SK-N-SH (cell line): ENCODE measurements at regions not wholly inside any gene's neighbourhood (a gene's known extent, or its start where the extent isn't known, plus 50 kb on each side); places are given as distances from the start of the nearest gene placed in this dataset.

Experiments
- CTCF ChIA-PET: fragments of 300-600, 350-600 bp; formaldehyde crosslinking; extraction: SDS; loops from one replicate; lab custom pipeline; 2021; lab: Yijun Ruan, JAX
- POLR2A ChIA-PET: fragments of 350-600 bp; sonication (Branson Sonifier 250); formaldehyde crosslinking; extraction: SDS; loops from one replicate; lab custom pipeline; 2020; ENCODE audit warnings: antibody characterized with exemption, inconsistent platforms; lab: Yijun Ruan, JAX
- DNase-seq: peaks from one replicate; pipeline ENCODE4 v3.0.0; 2012
- H2AFZ ChIP-seq: fragments of 200-600 bp; sonication (generic); 2 replicates; pipeline ENCODE4 v1.8.1; 2016; ENCODE audit warnings: antibody characterized with exemption, mild to moderate bottlenecking, low read depth
- H3F3A ChIP-seq: fragments of 200-600 bp; sonication (generic); replicated peaks from 2 replicates; pipeline ENCODE3; 2016; ENCODE audit warnings: antibody characterized with exemption, mild to moderate bottlenecking; ENCODE audit not compliant: insufficient read depth
- H3K27ac ChIP-seq, 2 experiments: fragments of 200-500 bp in 1 of 2; fragments of 200-600 bp in 1 of 2; sonication (Bioruptor generic) in 1 of 2; sonication (generic), shearing (Covaris generic) in 1 of 2; 2 replicates each; pipeline versions ENCODE4 v1.5.1 to v1.6.1; 2014 to 2016; ENCODE audit warnings: low read depth in 2 of 2, inconsistent platforms in 1 of 2, low read length in 1 of 2, mild to moderate bottlenecking in 1 of 2, mixed read lengths in 1 of 2
- H3K27me3 ChIP-seq: fragments of 200-600 bp; sonication (generic), shearing (Covaris generic); 2 replicates; pipeline ENCODE4 v1.6.1; 2016; ENCODE audit warnings: mixed run types; ENCODE audit not compliant: insufficient read depth
- H3K36me3 ChIP-seq, 2 experiments: fragments of 200-500 bp in 1 of 2; fragments of 200-600 bp in 1 of 2; sonication (Bioruptor generic) in 1 of 2; sonication (generic) in 1 of 2; replicated peaks in 1 of 2; 2 replicates each; pipeline versions ENCODE3 to v1.5.1; 2014 to 2016; ENCODE audit warnings: low read length in 1 of 2, mild to moderate bottlenecking in 1 of 2; ENCODE audit not compliant: insufficient read depth in 2 of 2, control insufficient read depth in 1 of 2
- H3K4me1 ChIP-seq, 2 experiments: fragments of 200-500 bp in 1 of 2; fragments of 200-600 bp in 1 of 2; sonication (Bioruptor generic) in 1 of 2; sonication (generic), shearing (Covaris generic) in 1 of 2; 2 replicates each; pipeline versions ENCODE4 v1.5.1 to v1.6.1; 2014 to 2016; ENCODE audit warnings: low read depth in 1 of 2, low read length in 1 of 2, mixed run types in 1 of 2; ENCODE audit not compliant: insufficient read depth in 2 of 2, control insufficient read depth in 1 of 2
- H3K4me2 ChIP-seq: fragments of 200-600 bp; sonication (generic), shearing (Covaris generic); 2 replicates; pipeline ENCODE4 v1.6.1; 2017; ENCODE audit warnings: mixed run types
- H3K4me3 ChIP-seq, 2 experiments: fragments of 200-500 bp in 1 of 2; fragments of 200-600 bp in 1 of 2; sonication (Bioruptor generic) in 1 of 2; sonication (generic), shearing (Covaris generic) in 1 of 2; 2 replicates each; pipeline versions ENCODE4 v1.5.1 to v1.8.1; 2014 to 2016; ENCODE audit warnings: low read depth in 2 of 2, inconsistent platforms in 1 of 2, low read length in 1 of 2, mild to moderate bottlenecking in 1 of 2, mixed read lengths in 1 of 2, moderate library complexity in 1 of 2
- H3K79me2 ChIP-seq: fragments of 200-600 bp; sonication (generic); 2 replicates; pipeline ENCODE4 v1.8.1; 2017; ENCODE audit warnings: mild to moderate bottlenecking; ENCODE audit not compliant: insufficient read depth
- H3K9ac ChIP-seq: fragments of 200-600 bp; sonication (generic); 2 replicates; pipeline ENCODE4 v1.6.1; 2017; ENCODE audit warnings: mixed run types
- H3K9me2 ChIP-seq: fragments of 200-600 bp; sonication (generic); 2 replicates; pipeline ENCODE4 v1.6.1; 2017; ENCODE audit warnings: mixed run types
- H3K9me3 ChIP-seq: fragments of 200-600 bp; sonication (generic); 2 replicates; pipeline ENCODE4 v1.6.1; 2017; ENCODE audit warnings: mixed run types, mild to moderate bottlenecking, moderate library complexity
- H4K20me1 ChIP-seq: fragments of 200-600 bp; sonication (generic); 2 replicates; pipeline ENCODE4 v1.6.1; 2017; ENCODE audit warnings: mild to moderate bottlenecking, mixed run types; ENCODE audit not compliant: insufficient read depth
- CTCF ChIP-seq: fragments of 200-600 bp; sonication (generic); IDR thresholded peaks from 2 replicates; pipeline ENCODE4 v1.6.1; 2017; ENCODE audit warnings: antibody characterized with exemption, mild to moderate bottlenecking, moderate library complexity
- EP300 ChIP-seq, 2 experiments: IDR thresholded peaks; 2 replicates each; pipeline versions ENCODE4 v1.4.0 to v1.6.1; 2012; ENCODE audit warnings: borderline replicate concordance in 1 of 2, low read depth in 1 of 2, low read length in 1 of 2
- EZH2phosphoT487 ChIP-seq: fragments of 200-600 bp; sonication (generic); IDR thresholded peaks from 2 replicates; pipeline ENCODE4 v1.6.1; 2017; ENCODE audit warnings: low read depth, mixed run types, mild to moderate bottlenecking, antibody characterized with exemption, moderate library complexity, borderline replicate concordance
- GATA2 ChIP-seq: sonication (generic); formaldehyde crosslinking; IDR thresholded peaks from 2 replicates; pipeline ENCODE4 v1.5.0; 2020; ENCODE audit warnings: mild to moderate bottlenecking, missing genetic modification reagents
- MXI1 ChIP-seq: IDR thresholded peaks from 2 replicates; pipeline ENCODE4 v1.6.1; 2012; ENCODE audit warnings: mild to moderate bottlenecking, low read depth, low read length, improper control_type of control experiment
- POLR2AphosphoS5 ChIP-seq: IDR thresholded peaks from 2 replicates; pipeline ENCODE4 v1.6.1; 2012; ENCODE audit warnings: low read depth, low read length
- RCOR1 ChIP-seq: fragments of 150-350 bp; IDR thresholded peaks from 2 replicates; pipeline ENCODE4 v1.6.1; 2017; ENCODE audit warnings: antibody characterized with exemption, low read length
- REST ChIP-seq: IDR thresholded peaks from 2 replicates; pipeline ENCODE4 v1.6.1; 2012; ENCODE audit warnings: mild to moderate bottlenecking, low read depth, low read length, moderate library complexity
- SIN3A ChIP-seq: IDR thresholded peaks from 2 replicates; pipeline ENCODE4 v1.6.1; 2012; ENCODE audit warnings: low read depth, mild to moderate bottlenecking, low read length, moderate library complexity, borderline replicate concordance
- SMC3 ChIP-seq: IDR thresholded peaks from 2 replicates; pipeline ENCODE4 v1.6.1; 2012; ENCODE audit warnings: low read depth, low read length, improper control_type of control experiment
- TAF1 ChIP-seq: IDR thresholded peaks from 2 replicates; pipeline ENCODE4 v1.6.1; 2012; ENCODE audit warnings: low read depth, mild to moderate bottlenecking, low read length, moderate library complexity, borderline replicate concordance
- TCF12 ChIP-seq: IDR thresholded peaks from 2 replicates; pipeline ENCODE4 v1.4.0; 2012
- USF1 ChIP-seq: IDR thresholded peaks from 2 replicates; pipeline ENCODE4 v1.4.0; 2012; ENCODE audit warnings: low read depth, borderline replicate concordance
- USF2 ChIP-seq: fragments of 150-350 bp; IDR thresholded peaks from 2 replicates; pipeline ENCODE4 v1.6.1; 2017; ENCODE audit warnings: antibody characterized with exemption, low read length, low read depth, borderline replicate concordance
- WGBS: methylation state at CpG from one replicate; pipeline ENCODE4 v1.1.6; 2017; ENCODE audit warnings: low lambda C conversion rate; 5-methylcytosine and 5-hydroxymethylcytosine counted together

GRCh38 chr5:23367874-23368273, 139.5 kb upstream of the PRDM9 start:
- H3K27ac ChIP-seq = no peak overlapping the region
- WGBS = 0% methylated on average over 1 of the region's 1 CpG
- H3K27me3 ChIP-seq = no peaks in the 10 kb centered on the region
- H4K20me1 ChIP-seq = no peaks in the 10 kb centered on the region
- no peaks in the 10 kb centered on the region for H3K4me1 ChIP-seq
- H3K36me3 ChIP-seq = no peaks in the 10 kb centered on the region
- no peak overlapping the region for H3K4me2 ChIP-seq
- POLR2A ChIA-PET = no interaction called here
- H3K9me2 ChIP-seq = no peaks in the 10 kb centered on the region
- TF ChIP-seq REST (no peak), USF1 (no peak), MXI1 (no peak), EP300 (IDR thresholded peaks at IDR 0.05; ENCODE audit: borderline replicate concordance in 1 of 2, low read depth in 1 of 2, low read length in 1 of 2) (no peak)
- H3F3A ChIP-seq = no peaks in the 10 kb centered on the region
- H3K9me3 ChIP-seq = no peaks in the 10 kb centered on the region
- no peak overlapping the region for H3K9ac ChIP-seq
- H3K79me2 ChIP-seq = no peaks in the 10 kb centered on the region
- no peak for DNase-seq
- H2AFZ ChIP-seq = no peak overlapping the region
- CTCF ChIA-PET = no interaction called here
- H3K4me3 ChIP-seq = no peak overlapping the region

- no peaks in the 10 kb centered on the region for H3K4me1 ChIP-seq
- no peak overlapping the region for H2AFZ ChIP-seq
- H3K27ac ChIP-seq = no peak overlapping the region
- no peaks in the 10 kb centered on the region for H3K9me3 ChIP-seq
- no peaks in the 10 kb centered on the region for H4K20me1 ChIP-seq
- no peak for DNase-seq
- ChIA-PET POLR2A (no interaction called here), CTCF (no interaction called here)
- H3K9ac ChIP-seq = no peak overlapping the region
- WGBS = 7% methylated on average over 3 of the region's 3 CpGs
- H3K9me2 ChIP-seq = no peaks in the 10 kb centered on the region
- no peaks in the 10 kb centered on the region for H3K36me3 ChIP-seq
- H3K4me3 ChIP-seq = no peak overlapping the region
- no peaks in the 10 kb centered on the region for H3F3A ChIP-seq
- no peak overlapping the region for H3K4me2 ChIP-seq
- no peaks in the 10 kb centered on the region for H3K27me3 ChIP-seq
- H3K79me2 ChIP-seq = no peaks in the 10 kb centered on the region
- TF ChIP-seq TCF12 (no peak), RCOR1 (no peak), REST (no peak), TAF1 (no peak), SMC3 (no peak), EZH2phosphoT487 (no peak), USF2 (no peak), GATA2 (CRISPR knock-in tag) (no peak), CTCF (no peak), SIN3A (no peak), POLR2AphosphoS5 (no peak)
Observed at GRCh38 chr5:23353286-23353685, 154.1 kb upstream of the PRDM9 start.
